Fibroblast of pulmonary artery (primary cell): ENCODE measurements at regions not wholly inside any gene's neighbourhood (a gene's known extent, or its start where the extent isn't known, plus 50 kb on each side); places are given as distances from the start of the nearest gene placed in this dataset.
"Not testable (repeated sequence)": the region's sequence is repeated elsewhere in the genome, so short reads cannot be mapped to it uniquely, and the experiment has no call there.

Experiments
- DNase-seq: peaks from one replicate; pipeline ENCODE4 v3.0.0-alpha.2; 2010; ENCODE audit warnings: low read depth
- H3K4me3 ChIP-seq: replicated peaks from 2 replicates; pipeline ENCODE4 v1.5.1; 2011; ENCODE audit warnings: low read depth, mild to moderate bottlenecking, control low read depth, low read length, moderate library complexity
- TF ChIP-seq, protein P1 (sequence below): IDR thresholded peaks from 2 replicates; pipeline ENCODE4 v1.5.1; 2011; ENCODE audit warnings: mild to moderate bottlenecking, control low read depth, low read length, inconsistent platforms; ENCODE audit errors: missing control alignments

DNA sequence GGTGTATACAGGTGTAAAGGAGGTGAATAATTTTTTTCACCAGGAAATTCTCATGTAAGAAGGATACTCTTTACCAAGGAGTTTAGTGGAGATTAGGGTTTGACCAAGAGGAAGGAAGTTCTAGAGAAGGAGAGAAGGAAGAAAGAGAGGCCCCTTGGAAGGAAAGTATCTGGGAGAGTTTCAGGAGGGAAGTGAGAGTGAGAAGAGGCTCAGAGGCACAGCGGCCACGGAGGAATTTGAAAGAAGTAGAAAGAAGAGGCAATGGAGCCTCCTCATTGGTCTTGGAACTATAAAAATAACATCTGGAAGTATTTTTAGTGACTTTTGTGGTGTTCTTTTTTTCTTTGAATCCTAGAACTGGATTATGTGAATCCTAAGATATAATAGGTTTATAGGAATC lies 50.8 kb upstream of the MCUR1 start:
- TF ChIP-seq, protein P1, sequence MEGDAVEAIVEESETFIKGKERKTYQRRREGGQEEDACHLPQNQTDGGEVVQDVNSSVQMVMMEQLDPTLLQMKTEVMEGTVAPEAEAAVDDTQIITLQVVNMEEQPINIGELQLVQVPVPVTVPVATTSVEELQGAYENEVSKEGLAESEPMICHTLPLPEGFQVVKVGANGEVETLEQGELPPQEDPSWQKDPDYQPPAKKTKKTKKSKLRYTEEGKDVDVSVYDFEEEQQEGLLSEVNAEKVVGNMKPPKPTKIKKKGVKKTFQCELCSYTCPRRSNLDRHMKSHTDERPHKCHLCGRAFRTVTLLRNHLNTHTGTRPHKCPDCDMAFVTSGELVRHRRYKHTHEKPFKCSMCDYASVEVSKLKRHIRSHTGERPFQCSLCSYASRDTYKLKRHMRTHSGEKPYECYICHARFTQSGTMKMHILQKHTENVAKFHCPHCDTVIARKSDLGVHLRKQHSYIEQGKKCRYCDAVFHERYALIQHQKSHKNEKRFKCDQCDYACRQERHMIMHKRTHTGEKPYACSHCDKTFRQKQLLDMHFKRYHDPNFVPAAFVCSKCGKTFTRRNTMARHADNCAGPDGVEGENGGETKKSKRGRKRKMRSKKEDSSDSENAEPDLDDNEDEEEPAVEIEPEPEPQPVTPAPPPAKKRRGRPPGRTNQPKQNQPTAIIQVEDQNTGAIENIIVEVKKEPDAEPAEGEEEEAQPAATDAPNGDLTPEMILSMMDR = no peak
- no peak overlapping the region for H3K4me3 ChIP-seq
- no peak for DNase-seq

DNA sequence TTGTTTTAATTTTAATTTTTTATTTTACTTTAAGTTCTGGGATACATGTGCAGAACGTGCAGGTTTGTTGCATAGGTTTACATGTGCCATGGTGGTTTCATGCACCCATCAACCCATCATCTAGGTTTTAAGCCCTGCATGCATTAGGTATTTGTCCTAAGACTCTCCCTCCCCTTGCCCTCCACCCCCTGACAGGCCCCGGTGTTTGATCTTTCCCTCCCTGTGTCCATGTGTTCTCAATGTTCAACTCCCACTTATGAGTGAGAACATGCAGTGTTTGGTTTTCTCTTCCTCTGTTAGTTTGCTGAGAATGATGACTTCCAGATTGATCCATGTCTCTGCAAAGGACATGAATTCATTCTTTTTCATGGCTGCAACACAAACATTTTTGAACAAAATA lies 50.3 kb upstream of the MCUR1 start:
- DNase-seq, H3K4me3 ChIP-seq: not testable (repeated sequence)
